Pancreas (tissue), 10 donors: ENCODE measurements at regions not wholly inside any gene's neighbourhood (a gene's known extent, or its start where the extent isn't known, plus 50 kb on each side); places are given as distances from the start of the nearest gene placed in this dataset.
A peak's percentile ranks its signal among the peaks of the same experiment; 100 is the strongest.

Experiments used
- ATAC-seq, 4 donors: fragments of 200-7000 bp; cut with Tn5 transposase; one replicate each; pipeline versions ENCODE4 v1.8.0 to v1.9.1; 2020; ENCODE audit warnings: mild to moderate bottlenecking in 4 of 4, moderate library complexity in 4 of 4
- DNase-seq, 6 donors: peaks; one replicate each; pipeline ENCODE4 v3.0.0-alpha.2; 2020
- FAIRE-seq: peaks from 2 replicates; lab custom pipeline; 2012; peaks lifted over from hg19 to GRCh38; lab: Jason Lieb, UNC
- H3K27ac ChIP-seq, 4 donors: fragments of 200-600 bp; sonication (generic); 1 replicate in 3 of 4; 2 replicates in 1 of 4; pipeline versions ENCODE4 v1.5.0 to v1.8.0; 2020
- H3K27me3 ChIP-seq, 4 donors: fragments of 200-600 bp; one replicate each; pipeline ENCODE4 v1.8.0; 2021
- H3K36me3 ChIP-seq, 3 donors: fragments of 200-600 bp; sonication (generic) in 1 of 3; one replicate each; pipeline versions ENCODE4 v1.5.0 to v1.8.0; 2020 to 2021
- H3K4me1 ChIP-seq, 3 donors: fragments of 200-600 bp; one replicate each; pipeline ENCODE4 v1.8.0; 2021
- H3K4me3 ChIP-seq, 4 donors: fragments of 200-600 bp; sonication (generic) in 2 of 4; one replicate each; pipeline versions ENCODE4 v1.5.0 to v1.8.0; 2020 to 2021
- H3K9me3 ChIP-seq, 4 donors: fragments of 200-600 bp; one replicate each; pipeline ENCODE4 v1.8.0; 2021
- CTCF ChIP-seq, 4 donors: fragments of 200-600 bp; sonication (generic) in 3 of 4; IDR thresholded peaks; one replicate each; pipeline versions ENCODE4 v1.5.0 to v1.8.0; 2021; ENCODE audit warnings: antibody characterized with exemption in 4 of 4
- WGBS, 2 donors: extraction: QIAGEN DNeasy Blood & Tissue Kit; methylation state at CpG; one replicate each; pipeline ENCODE4 v1.1.7; 2013; 5-methylcytosine and 5-hydroxymethylcytosine counted together
- intact Hi-C, 3 donors: fragments of 100-400 bp; cut with DNase I; formaldehyde crosslinking; loops; one replicate each; pipeline versions ENCODE4 v1.11.1 to v1.14.2; 2022
- donor health status: healthy with polysubstance abuse.
- donor health status: DM: no; HTN: no; CAD: no; lungs with moderate emphysema.
- donor health status: DM: no; HTN: no; CAD: no.
- donor health status: control.
- donor health status: control.
- donor health status: Bipolar disorder and iron deficiency.
- donor health status: DM: yes; HTN: yes; CAD: no.
- donor health status: DM: no; HTN: no; CAD: no.
- donor health status: DM: no; HTN: no; CAD: no.
- donor health status: DM: yes; HTN: yes; CAD: no.

DNA sequence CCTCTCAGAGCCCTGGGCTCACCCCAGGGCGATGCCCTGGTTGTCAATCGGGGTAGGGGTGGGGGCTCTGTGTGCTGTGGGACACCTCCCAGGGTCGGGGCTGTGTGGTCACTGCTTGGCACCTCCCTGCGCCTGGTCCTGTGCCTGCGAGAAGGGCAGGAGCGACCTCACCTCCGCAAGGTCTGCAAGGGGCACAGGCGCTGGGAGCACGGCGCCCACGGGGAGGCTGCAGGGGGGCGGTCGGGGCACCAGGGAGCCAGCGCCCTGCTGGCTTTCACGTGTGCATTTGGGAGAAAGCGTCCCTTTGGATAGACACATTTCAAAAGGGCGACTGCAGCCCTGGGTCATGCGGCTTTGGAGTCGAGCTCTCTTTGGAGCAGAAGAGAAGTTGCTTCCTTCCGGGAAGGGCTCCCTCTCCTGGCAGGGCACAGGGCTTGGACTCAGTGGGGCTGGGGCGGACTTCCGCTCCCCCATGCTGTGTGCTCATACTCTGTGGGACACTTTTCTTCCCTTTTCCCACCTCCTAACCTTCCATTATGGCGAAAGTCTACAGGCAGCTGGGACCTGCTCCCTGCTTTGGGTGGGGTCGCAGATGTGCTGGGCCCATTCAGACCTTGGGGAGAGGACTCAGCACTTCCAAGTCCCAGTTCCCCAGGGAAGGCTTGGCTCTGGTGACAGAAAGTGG is 52.9 kb upstream of the SLC28A3 start:
- Histone ChIP-seq H3K27ac (no peak overlapping the region), H3K4me1 (no peaks in the 10 kb centered on the region), H3K4me3 (no peak overlapping the region), H3K9me3 (no peaks in the 10 kb centered on the region), H3K27me3 (no peaks in the 10 kb centered on the region), H3K36me3 (no peaks in the 10 kb centered on the region)
- no peak for DNase-seq
- 75 to 79% methylated on average over 24 of the region's 24 CpGs for WGBS, 2 donors
- intact Hi-C loops = loop anchor here in 1 of 3 donors (10.0 kb wide), 1 partner anchor 861 kb away; no protein-coding TSS in a partner anchor
- no peak for ATAC-seq
- no peak for TF ChIP-seq CTCF (IDR thresholded peaks at IDR 0.05)
- FAIRE-seq = no peak

GRCh38 chr9:84394036-84394435 is 53.5 kb upstream of the SLC28A3 start:
- 72 to 78% methylated on average over 3 of the region's 3 CpGs for WGBS, 2 donors
- no peak for DNase-seq
- intact Hi-C loops = loop anchor here in 1 of 3 donors (10.0 kb wide), 1 partner anchor 861 kb away; no protein-coding TSS in a partner anchor
- FAIRE-seq = no peak
- no peak for ATAC-seq
- H3K36me3 ChIP-seq = no peaks in the 10 kb centered on the region
- H3K27ac ChIP-seq = no peak overlapping the region
- H3K9me3 ChIP-seq = no peaks in the 10 kb centered on the region
- H3K4me1 ChIP-seq = no peaks in the 10 kb centered on the region
- TF ChIP-seq CTCF (IDR thresholded peaks at IDR 0.05) = no peak
- H3K27me3 ChIP-seq = no peaks in the 10 kb centered on the region
- no peak overlapping the region for H3K4me3 ChIP-seq

DNA sequence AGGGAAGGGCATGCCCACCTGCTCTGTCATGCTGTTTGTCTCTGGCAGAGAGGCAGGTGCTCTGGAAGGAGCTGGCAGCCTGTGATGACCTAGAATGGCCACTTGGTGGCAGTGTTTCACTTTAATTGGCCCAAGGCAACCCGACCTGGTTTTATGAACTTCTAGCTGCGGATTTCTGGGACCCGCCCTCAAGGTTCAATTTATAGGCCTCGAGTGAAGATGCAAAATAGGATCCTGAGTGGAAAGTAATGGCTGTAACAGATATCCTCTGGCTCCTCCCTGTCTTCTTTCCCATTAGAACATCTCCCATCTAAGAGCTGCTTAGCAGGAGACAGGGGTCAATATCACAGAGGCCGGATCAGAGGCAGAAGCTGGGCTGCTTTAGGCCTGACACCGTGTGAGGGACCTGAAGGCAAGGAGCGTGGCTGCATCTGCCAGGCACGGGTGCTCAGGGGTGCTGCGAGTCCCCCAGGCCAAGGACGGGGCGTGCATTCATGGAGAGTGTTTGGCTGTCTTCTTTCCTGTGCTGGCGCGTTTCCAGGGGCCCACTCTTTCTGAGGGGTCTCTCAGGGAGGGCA is 56.7 kb upstream of the SLC28A3 start:
- H3K4me1 ChIP-seq = no peaks in the 10 kb centered on the region
- peak; percentile 94 to 96 (median 94) for TF ChIP-seq CTCF (IDR thresholded peaks at IDR 0.05)
- no peaks in the 10 kb centered on the region for H3K27me3 ChIP-seq
- WGBS, 2 donors = 39 to 45% methylated on average over 13 of the region's 13 CpGs
- peak; percentile 81 to 97 (median 94) for ATAC-seq
- intact Hi-C loops = loop anchor here in 1 of 3 donors (10.0 kb wide), 1 partner anchor 858 kb away; no protein-coding TSS in a partner anchor
- no peaks in the 10 kb centered on the region for H3K36me3 ChIP-seq
- no peak for FAIRE-seq
- H3K27ac ChIP-seq = no peak overlapping the region
- H3K4me3 ChIP-seq = no peak overlapping the region
- H3K9me3 ChIP-seq = no peaks in the 10 kb centered on the region
- peak; percentile 43 to 81 (median 74) for DNase-seq

DNA sequence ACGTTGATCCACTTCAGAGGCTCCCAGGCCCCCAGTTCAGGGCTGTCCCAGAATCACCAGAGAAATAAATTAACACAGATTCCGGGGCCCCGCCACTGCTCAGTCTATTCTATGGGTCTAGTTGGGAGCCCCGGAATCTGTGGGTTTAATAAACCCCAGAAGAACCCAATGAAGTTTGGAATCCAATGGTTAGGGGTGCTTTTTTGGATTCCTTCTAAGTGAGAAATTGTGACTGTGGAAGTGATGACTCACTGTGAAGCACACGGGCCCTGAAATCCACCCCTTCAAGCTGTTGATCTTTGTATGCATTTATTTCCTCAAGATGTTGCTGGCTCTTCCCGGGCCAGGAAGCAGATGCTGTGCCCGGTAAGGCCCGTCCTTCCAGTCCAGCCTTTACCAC is 57.3 kb upstream of the SLC28A3 start:
- WGBS, 2 donors = 65 to 67% methylated on average over 8 of the region's 8 CpGs
- no peaks in the 10 kb centered on the region for H3K4me1 ChIP-seq
- no peak for ATAC-seq
- no peak overlapping the region for H3K4me3 ChIP-seq
- DNase-seq = no peak
- no peaks in the 10 kb centered on the region for H3K36me3 ChIP-seq
- H3K9me3 ChIP-seq = no peaks in the 10 kb centered on the region
- no peak overlapping the region for H3K27ac ChIP-seq
- H3K27me3 ChIP-seq = no peaks in the 10 kb centered on the region
- TF ChIP-seq CTCF (IDR thresholded peaks at IDR 0.05) = no peak
- no peak for FAIRE-seq
- intact Hi-C loops = loop anchor here in 1 of 3 donors (10.0 kb wide), 1 partner anchor 857 kb away; no protein-coding TSS in a partner anchor

GRCh38 chr9:84402517-84402916 is 62.0 kb upstream of the SLC28A3 start:
- DNase-seq (no peak), FAIRE-seq (no peak), ATAC-seq (no peak)
- no peak overlapping the region for H3K27ac ChIP-seq
- H3K4me3 ChIP-seq = no peak overlapping the region
- TF ChIP-seq CTCF (IDR thresholded peaks at IDR 0.05) = no peak
- no peaks in the 10 kb centered on the region for H3K36me3 ChIP-seq
- H3K27me3 ChIP-seq = no peaks in the 10 kb centered on the region
- no peaks in the 10 kb centered on the region for H3K9me3 ChIP-seq
- no peaks in the 10 kb centered on the region for H3K4me1 ChIP-seq
- intact Hi-C loops = no loop called here
- 93 to 94% methylated on average over 4 of the region's 4 CpGs for WGBS, 2 donors
